Prostate gland (tissue), 2 donors: ENCODE measurements at regions not wholly inside any gene's neighbourhood (a gene's known extent, or its start where the extent isn't known, plus 50 kb on each side); places are given as distances from the start of the nearest gene placed in this dataset.

ENCODE experiments used
- POLR2AphosphoS5 ChIP-seq: sonication (generic); formaldehyde crosslinking; IDR thresholded peaks from one replicate; pipeline ENCODE4 v1.6.1; 2017; ENCODE audit warnings: antibody characterized with exemption
- TF ChIP-seq, protein P1 (sequence below), 4 experiments: fragments of 200-600 bp in 2 of 4; fragments of 450-650 bp in 2 of 4; sonication (generic) in 2 of 4; IDR thresholded peaks; 1 replicate in 3 of 4; 2 replicates in 1 of 4; pipeline ENCODE4 v1.5.1; 2016 to 2019; ENCODE audit warnings: antibody characterized with exemption in 4 of 4, mild to moderate bottlenecking in 2 of 4, moderate library complexity in 2 of 4

DNA sequence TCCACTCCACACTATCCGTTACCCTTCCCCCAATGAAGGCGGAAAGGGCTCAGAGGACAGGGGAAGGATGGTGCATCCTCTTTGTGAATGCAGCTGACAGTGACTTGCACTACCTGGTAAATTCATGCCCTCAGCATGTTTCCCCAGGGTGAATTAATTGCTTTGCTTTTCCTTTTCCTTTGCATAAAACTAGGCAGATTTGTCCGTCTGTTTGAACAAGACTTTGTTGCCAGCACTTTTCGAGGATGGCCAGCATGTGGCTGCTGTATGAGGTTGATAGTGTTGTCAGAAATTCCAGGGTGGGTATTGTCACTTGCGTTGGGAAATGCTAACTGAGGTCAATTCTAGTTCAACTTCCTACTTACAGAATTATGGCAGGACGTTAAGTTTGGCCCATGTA lies 79.0 kb upstream of the RARB start:
- no peak for TF ChIP-seq POLR2AphosphoS5
- TF ChIP-seq, protein P1, sequence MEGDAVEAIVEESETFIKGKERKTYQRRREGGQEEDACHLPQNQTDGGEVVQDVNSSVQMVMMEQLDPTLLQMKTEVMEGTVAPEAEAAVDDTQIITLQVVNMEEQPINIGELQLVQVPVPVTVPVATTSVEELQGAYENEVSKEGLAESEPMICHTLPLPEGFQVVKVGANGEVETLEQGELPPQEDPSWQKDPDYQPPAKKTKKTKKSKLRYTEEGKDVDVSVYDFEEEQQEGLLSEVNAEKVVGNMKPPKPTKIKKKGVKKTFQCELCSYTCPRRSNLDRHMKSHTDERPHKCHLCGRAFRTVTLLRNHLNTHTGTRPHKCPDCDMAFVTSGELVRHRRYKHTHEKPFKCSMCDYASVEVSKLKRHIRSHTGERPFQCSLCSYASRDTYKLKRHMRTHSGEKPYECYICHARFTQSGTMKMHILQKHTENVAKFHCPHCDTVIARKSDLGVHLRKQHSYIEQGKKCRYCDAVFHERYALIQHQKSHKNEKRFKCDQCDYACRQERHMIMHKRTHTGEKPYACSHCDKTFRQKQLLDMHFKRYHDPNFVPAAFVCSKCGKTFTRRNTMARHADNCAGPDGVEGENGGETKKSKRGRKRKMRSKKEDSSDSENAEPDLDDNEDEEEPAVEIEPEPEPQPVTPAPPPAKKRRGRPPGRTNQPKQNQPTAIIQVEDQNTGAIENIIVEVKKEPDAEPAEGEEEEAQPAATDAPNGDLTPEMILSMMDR (IDR thresholded peaks at IDR 0.05) = no peak
